GM19240 (cell line): ENCODE measurements at regions not wholly inside any gene's neighbourhood (a gene's known extent, or its start where the extent isn't known, plus 50 kb on each side); places are given as distances from the start of the nearest gene placed in this dataset.
A peak's percentile ranks its signal among the peaks of the same experiment; 100 is the strongest.

Experiments
- DNase-seq: peaks from one replicate; pipeline ENCODE4 v3.0.0; 2011; ENCODE audit warnings: low spot score; ENCODE audit not compliant: insufficient read length

DNA sequence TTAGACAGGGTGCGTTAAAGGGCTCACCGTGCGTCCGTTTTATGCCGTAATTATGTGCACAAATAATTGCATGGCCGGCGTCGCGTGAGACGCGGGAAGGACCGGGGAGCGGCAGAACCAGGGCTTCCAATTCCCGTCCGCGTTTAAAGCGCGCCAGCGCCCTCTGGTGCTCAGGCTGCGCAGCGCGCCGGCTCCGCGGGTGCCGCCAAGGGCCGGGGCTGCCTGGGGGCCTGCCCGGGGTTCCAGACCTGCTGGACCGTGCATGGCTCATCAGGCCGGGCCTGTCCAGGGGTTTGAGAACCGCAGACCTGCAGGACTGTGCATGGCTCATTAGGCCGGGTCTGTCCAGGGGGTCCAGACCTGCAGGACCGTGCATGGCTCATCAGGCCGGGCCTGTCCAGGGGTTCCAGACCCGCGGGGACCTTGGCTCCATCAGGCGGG is 369.0 kb downstream of the THBS2 start:
- peak; percentile 14 for DNase-seq

- DNase-seq, result no peak
These were observed 369.5 kb downstream of the THBS2 start for GRCh38 chr6:168884050-168884645.

DNA sequence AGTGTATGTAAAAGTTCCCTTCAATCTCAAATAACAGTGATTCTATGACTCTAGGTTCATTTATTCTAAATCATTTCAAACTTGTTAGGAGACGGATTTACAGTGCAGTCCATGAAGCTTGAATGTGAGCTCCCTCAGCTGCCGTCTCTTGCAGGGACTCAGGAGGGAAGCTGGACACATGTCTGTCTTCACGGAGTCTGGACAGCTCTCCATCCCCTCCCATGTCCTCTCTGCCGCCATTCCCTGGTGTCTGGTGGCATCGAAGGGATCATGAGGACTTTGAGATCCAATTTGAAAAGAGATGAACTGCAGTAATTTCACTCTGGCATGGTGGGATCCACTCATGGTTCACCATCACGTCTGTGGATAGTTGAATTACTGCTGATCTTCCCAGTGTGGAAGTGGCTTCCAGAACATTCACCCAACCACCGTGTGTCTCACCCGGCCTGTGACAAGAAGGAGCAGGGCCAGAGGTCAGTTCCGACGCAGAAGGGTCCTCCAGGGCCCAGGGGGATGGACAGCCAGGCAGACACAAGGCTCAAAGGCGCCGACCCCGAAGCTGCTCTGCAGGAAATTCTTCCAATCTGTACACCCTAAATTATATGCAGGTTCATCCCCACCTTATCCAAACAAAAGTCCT is 370.1 kb downstream of the THBS2 start:
- DNase-seq, result no peak

- no peak for DNase-seq
These were observed 373.4 kb downstream of the THBS2 start for GRCh38 chr6:168880271-168880670.

- DNase-seq, result no peak
These were observed 375.8 kb downstream of the THBS2 start for GRCh38 chr6:168877821-168878282.

- no peak for DNase-seq
These were observed 376.7 kb downstream of the THBS2 start for GRCh38 chr6:168876956-168877355.

- no peak for DNase-seq
These were observed 377.7 kb downstream of the THBS2 start for GRCh38 chr6:168875811-168876576.

DNA sequence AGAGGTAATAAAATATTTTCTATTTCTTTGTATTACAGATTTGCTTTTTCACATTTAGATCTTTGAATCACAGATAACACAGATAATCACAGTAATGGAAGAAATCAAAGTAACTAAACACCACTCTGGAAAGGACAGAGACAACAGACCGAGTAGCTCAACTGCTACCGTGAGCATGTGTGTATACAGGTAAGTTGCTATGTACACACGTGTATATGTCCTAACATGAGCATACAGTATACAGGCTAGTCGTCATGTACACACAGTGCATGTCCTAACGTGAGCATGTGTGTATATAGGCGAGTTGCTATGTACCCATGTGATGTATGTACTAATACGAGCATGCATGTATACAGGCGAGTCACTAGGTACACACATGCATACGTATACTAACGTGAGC is 379.0 kb downstream of the THBS2 start:
- no peak for DNase-seq

- DNase-seq, result no peak
These were observed 380.1 kb downstream of the THBS2 start for GRCh38 chr6:168873278-168874190.

DNA sequence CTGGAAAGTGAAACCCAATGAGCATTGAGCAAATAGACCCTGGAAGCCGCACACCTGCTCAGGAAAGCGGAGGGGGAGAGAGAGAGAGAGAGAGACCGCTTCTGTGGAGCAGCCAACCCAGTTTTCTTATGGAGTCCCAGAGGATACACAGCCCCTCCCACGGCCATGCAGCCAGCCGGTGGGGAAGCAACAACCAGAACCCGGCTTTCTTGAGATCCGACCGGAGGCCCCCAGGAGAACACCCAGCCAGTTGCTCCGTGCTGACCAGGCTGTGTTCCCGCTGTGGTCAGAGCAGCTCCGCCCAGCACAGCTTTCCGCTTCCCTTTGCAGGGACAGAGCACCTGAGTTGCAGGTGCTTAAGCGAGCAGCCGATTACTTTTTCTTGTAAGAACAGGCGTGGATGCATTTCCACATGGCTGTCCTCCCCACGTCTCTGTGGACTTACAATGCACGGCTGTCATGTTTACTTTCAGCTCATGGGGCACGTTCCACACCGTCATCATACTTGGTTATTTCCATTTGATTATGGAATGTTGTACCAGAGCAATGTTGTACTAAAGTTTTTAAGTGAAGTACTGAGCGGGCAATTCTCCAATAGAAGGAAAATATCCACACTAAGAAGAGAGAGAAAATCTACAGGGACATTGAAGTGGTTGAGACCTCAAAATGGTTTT is 381.9 kb downstream of the THBS2 start:
- DNase-seq, result no peak

GRCh38 chr6:168870982-168871381 is 382.7 kb downstream of the THBS2 start:
- no peak for DNase-seq

DNA sequence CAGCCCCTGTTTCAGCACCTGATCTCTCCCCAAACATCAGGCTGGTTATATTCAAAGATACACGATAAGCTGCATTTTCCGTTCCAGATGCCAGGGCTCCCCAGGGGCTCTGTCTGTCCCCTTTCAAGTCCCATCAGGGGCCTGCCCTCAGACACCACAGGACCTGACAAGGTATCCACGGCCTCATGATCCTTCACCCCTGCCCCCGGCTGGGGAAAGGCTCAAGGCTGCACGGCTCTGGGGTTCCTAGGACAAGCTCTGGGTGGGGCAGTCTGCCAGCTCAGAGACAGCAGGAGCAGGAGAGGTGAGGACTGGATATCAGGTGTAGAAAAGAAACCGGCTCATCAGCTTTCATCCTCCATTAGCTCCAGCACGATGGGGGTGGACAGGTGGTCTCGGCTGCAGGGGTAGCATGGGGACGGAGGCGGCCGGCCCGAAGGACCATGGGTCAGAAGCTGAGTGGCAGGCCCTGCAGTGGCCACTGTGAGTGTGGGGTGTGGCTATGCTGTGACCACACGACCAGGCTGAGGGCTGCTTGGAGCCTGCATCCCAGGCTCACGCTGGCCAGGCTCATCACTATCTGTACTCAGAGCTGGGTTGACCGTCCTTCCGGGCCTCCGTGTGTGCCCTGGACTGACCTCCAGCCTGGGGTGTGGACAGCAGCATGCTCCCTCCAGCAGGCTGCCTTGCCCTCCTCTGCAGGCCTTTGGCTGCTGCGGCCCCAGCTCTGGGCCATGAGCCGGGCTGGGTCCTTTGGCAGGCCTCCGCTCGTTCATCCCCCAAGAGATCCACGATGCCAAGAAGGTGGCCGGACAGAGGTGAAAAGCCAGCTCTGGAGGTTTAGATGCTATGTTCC is 386.2 kb downstream of the THBS2 start:
- no peak for DNase-seq

GRCh38 chr6:168866534-168866933 is 387.1 kb downstream of the THBS2 start:
- no peak for DNase-seq

DNA sequence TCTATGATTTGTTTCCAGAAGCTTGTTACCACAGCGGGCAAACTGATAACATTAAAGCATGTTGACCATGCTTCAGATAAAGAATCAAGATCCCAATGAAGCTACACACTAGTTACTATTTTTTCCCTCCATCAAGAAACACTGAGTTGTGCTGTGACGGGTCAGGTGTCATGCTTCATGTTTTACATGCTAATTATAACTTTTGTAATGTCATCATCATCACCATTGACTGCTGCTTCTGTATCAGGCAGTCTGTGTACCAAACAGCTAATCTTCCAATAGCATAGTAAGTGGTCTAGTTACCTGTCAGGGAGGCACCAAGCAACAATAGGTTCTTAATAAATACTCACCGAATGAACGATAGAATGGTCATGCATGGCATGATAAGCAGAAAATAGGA is 388.1 kb downstream of the THBS2 start:
- no peak for DNase-seq

DNA sequence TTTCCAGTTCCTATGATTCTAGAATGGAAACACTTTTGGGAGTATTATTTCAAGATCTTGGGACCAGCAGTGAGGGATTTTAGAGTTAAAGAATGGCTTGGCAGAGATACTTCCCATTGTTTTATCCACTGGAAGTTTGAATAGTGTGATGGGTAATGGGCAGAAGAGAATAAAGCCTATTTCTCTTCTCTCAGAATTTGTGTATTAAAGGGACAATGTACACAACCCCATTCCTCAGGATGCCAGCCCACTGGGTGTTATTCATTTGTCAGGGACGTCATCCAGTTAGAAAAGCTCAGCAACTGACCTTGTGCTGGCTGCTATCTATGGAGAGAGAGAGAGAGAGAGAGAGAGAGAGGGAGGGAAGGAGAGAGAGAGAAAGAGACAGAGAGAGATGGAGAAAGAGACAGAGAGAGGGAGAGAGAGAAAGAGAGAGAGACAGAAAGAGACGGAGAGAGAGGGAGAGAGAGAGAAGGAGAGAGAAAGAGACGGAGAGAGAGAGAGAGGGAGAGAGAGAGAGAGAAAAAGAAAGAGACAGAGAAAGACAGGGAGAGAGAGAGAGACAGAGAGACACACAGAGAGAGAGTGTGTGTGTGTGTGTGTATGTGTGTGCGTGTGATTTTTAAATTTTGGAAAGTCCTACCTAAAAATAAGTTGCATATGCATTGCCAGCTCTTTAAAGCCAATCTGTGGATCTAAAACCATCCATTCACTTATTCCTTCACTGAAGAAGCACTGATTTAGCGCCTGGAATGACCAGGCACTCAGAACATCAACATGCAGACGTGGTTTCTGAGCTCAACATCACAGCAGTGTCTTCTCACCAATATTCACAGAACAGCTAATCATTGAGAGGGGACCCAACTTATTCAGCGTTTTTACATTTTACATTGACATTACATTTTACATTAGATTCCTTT is 388.8 kb downstream of the THBS2 start:
- DNase-seq, result no peak

DNA sequence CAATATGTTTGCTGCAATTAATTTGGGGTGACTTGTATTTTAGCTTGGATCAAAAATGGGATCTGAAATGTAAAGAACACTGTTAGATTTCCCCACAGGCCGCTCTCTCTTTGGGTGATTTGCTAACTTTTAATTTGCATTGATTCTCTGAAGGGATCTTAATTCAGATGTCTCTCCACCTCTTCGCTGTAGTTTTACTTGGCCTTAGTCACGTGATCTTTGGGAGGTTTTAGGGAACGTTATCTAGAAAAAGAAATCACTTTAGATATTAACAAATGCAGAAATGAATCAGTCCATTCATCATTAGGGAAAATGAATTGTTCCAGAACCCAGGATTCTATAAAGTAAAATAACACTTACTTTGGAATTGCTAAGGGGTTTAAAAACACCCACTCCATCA is 390.2 kb downstream of the THBS2 start:
- no peak for DNase-seq

- no peak for DNase-seq
These were observed 391.2 kb downstream of the THBS2 start for GRCh38 chr6:168862346-168862980.

- no peak for DNase-seq
These were observed 392.7 kb downstream of the THBS2 start for GRCh38 chr6:168860987-168861386.
